ENCODE measurements at regions not wholly inside any gene's neighbourhood (a gene's known extent, or its start where the extent isn't known, plus 50 kb on each side); places are given as distances from the start of the nearest gene placed in this dataset.
A peak's percentile ranks its signal among the peaks of the same experiment; 100 is the strongest.

- Histone ChIP-seq H3K4me3 (no peak overlapping the region), H3K4me1 (no peaks in the 10 kb centered on the region), H3K27ac (no peak overlapping the region), H3K36me3 (replicated peaks in 1 of 2; ENCODE audit: insufficient read depth in 1 of 2, low read depth in 2 of 2) (no peaks in the 10 kb centered on the region), H3K27me3 (no peaks in the 10 kb centered on the region), H3K9me3 (no peaks in the 10 kb centered on the region)
- intact Hi-C loops (cut with DNase I): no loop called here
- TF ChIP-seq POLR2A (IDR thresholded peaks at IDR 0.05): no peak
- TF ChIP-seq, protein P1, sequence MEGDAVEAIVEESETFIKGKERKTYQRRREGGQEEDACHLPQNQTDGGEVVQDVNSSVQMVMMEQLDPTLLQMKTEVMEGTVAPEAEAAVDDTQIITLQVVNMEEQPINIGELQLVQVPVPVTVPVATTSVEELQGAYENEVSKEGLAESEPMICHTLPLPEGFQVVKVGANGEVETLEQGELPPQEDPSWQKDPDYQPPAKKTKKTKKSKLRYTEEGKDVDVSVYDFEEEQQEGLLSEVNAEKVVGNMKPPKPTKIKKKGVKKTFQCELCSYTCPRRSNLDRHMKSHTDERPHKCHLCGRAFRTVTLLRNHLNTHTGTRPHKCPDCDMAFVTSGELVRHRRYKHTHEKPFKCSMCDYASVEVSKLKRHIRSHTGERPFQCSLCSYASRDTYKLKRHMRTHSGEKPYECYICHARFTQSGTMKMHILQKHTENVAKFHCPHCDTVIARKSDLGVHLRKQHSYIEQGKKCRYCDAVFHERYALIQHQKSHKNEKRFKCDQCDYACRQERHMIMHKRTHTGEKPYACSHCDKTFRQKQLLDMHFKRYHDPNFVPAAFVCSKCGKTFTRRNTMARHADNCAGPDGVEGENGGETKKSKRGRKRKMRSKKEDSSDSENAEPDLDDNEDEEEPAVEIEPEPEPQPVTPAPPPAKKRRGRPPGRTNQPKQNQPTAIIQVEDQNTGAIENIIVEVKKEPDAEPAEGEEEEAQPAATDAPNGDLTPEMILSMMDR (IDR thresholded peaks at IDR 0.05): no peak
- no peak for ATAC-seq
- 81 to 94% methylated on average over 7 to 9 of the region's 9 CpGs for WGBS, 2 donors
- no peak for DNase-seq
Measured at GRCh38 chr11:45449036-45449601, 163.0 kb upstream of the SYT13 start.

DNA sequence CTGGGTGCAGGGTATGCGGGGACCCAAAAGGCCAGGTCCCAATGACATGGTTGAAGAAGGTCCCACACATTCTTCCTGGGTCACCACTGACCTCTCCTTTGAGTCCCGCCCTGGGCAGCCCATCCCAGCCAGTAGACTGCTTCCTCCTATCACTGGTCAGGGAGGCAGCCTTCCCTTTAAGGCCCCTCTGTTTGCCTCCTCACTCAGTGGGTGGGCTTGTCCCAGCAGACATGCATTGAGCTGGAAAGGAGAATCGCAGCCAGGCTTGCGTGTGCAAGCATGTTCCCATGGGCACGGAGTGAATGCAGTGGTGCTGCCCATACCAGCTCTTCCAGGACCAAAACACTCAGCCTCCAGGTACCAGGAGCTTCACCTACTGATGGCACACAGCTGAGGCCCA is 162.4 kb upstream of the SYT13 start:
- intact Hi-C loops (cut with DNase I): no loop called here
- WGBS, 2 donors: 76 to 89% methylated on average over 5 of the region's 5 CpGs
- TF ChIP-seq, protein P1 (IDR thresholded peaks at IDR 0.05): no peak
- TF ChIP-seq POLR2A (IDR thresholded peaks at IDR 0.05): no peak
- Histone ChIP-seq H3K27ac (no peak overlapping the region), H3K27me3 (no peaks in the 10 kb centered on the region), H3K36me3 (replicated peaks in 1 of 2; ENCODE audit: insufficient read depth in 1 of 2, low read depth in 2 of 2) (no peaks in the 10 kb centered on the region), H3K9me3 (no peaks in the 10 kb centered on the region), H3K4me3 (no peak overlapping the region), H3K4me1 (no peaks in the 10 kb centered on the region)
- ATAC-seq (no peak), DNase-seq (no peak)

GRCh38 chr11:45446998-45447397 is 160.9 kb upstream of the SYT13 start:
- ATAC-seq: no peak
- H3K27me3 ChIP-seq: no peaks in the 10 kb centered on the region
- intact Hi-C loops (cut with DNase I): no loop called here
- H3K27ac ChIP-seq: no peak overlapping the region
- TF ChIP-seq, protein P1 (IDR thresholded peaks at IDR 0.05): no peak
- TF ChIP-seq POLR2A (IDR thresholded peaks at IDR 0.05): no peak
- WGBS, 2 donors: 50 to 52% methylated on average over 6 to 8 of the region's 8 CpGs
- no peaks in the 10 kb centered on the region for H3K4me1 ChIP-seq
- H3K9me3 ChIP-seq: no peaks in the 10 kb centered on the region
- DNase-seq: no peak
- no peaks in the 10 kb centered on the region for H3K36me3 ChIP-seq (replicated peaks in 1 of 2; ENCODE audit: insufficient read depth in 1 of 2, low read depth in 2 of 2)
- H3K4me3 ChIP-seq: no peak overlapping the region

DNA sequence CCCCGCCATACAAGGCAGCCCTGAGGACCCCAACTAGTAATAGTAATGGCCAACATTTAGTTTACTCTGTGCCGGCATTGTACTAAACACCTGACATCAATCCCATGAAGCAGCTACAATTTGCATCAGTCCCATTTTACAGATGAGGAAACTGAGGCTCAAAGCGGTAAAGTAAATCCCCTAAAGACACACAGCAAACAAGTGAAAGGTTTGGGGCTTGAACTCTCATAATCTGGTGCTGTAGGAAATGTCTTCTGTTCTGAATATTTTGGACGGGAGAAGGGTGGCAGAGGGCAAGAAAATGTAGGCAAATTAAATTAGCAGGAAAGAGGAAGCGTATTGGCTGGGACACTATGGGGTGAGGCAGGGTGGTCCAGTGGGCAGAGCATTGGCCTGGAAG is 160.3 kb upstream of the SYT13 start:
- intact Hi-C loops (cut with DNase I): no loop called here
- no peaks in the 10 kb centered on the region for H3K27me3 ChIP-seq
- WGBS, 2 donors: 65 to 81% methylated on average over 5 of the region's 5 CpGs
- no peak overlapping the region for H3K27ac ChIP-seq
- no peak overlapping the region for H3K4me3 ChIP-seq
- H3K4me1 ChIP-seq: no peaks in the 10 kb centered on the region
- no peaks in the 10 kb centered on the region for H3K9me3 ChIP-seq
- ATAC-seq (no peak), DNase-seq (no peak)
- H3K36me3 ChIP-seq (replicated peaks in 1 of 2; ENCODE audit: insufficient read depth in 1 of 2, low read depth in 2 of 2): no peaks in the 10 kb centered on the region
- TF ChIP-seq, protein P1 (IDR thresholded peaks at IDR 0.05): no peak
- TF ChIP-seq POLR2A (IDR thresholded peaks at IDR 0.05): no peak

DNA sequence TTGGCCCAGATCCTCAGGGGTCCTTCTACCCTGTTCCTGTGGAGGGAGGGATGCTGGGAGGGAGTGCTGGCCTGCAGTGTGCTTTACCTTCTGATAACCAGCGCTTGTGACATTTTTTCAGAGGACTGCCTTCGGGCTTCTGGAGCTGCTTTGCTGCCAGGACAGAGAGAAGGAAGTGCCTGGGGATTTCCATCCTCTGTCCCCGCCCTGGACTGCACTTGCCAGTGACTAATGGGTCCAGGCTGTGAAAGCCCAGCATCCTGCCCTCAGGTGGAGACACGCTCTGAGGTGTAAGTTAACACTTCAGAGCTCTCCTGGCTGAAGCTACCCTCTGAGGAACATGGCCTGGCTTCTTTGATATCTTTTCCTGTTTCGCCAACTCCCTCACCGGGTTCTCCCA is 158.7 kb upstream of the SYT13 start:
- WGBS, 2 donors: 27% methylated on average over 3 to 6 of the region's 6 CpGs
- TF ChIP-seq, protein P1 (IDR thresholded peaks at IDR 0.05): no peak
- TF ChIP-seq POLR2A (IDR thresholded peaks at IDR 0.05): no peak
- Histone ChIP-seq H3K4me1 (no peaks in the 10 kb centered on the region), H3K9me3 (no peaks in the 10 kb centered on the region), H3K4me3 (no peak overlapping the region), H3K27ac (no peak overlapping the region), H3K36me3 (replicated peaks in 1 of 2; ENCODE audit: insufficient read depth in 1 of 2, low read depth in 2 of 2) (no peaks in the 10 kb centered on the region), H3K27me3 (no peaks in the 10 kb centered on the region)
- DNase-seq: peak in 2 of 4 donors; percentile 12 to 14
- intact Hi-C loops (cut with DNase I): no loop called here
- ATAC-seq: peak; percentile 38

Data from body of pancreas (tissue), 4 donors.